Hematopoietic multipotent progenitor cell treated with erythropoietin and hydrocortisone succinate and interleukin-3 and kit ligand, for 8 days (in vitro differentiated cells): ENCODE measurements at regions not wholly inside any gene's neighbourhood (a gene's known extent, or its start where the extent isn't known, plus 50 kb on each side); places are given as distances from the start of the nearest gene placed in this dataset.
"Not testable (repeated sequence)": the region's sequence is repeated elsewhere in the genome, so short reads cannot be mapped to it uniquely, and the experiment has no call there.

Experiments
- DNase-seq: peaks from one replicate; pipeline ENCODE4 v3.0.0-alpha.2; 2015

DNA sequence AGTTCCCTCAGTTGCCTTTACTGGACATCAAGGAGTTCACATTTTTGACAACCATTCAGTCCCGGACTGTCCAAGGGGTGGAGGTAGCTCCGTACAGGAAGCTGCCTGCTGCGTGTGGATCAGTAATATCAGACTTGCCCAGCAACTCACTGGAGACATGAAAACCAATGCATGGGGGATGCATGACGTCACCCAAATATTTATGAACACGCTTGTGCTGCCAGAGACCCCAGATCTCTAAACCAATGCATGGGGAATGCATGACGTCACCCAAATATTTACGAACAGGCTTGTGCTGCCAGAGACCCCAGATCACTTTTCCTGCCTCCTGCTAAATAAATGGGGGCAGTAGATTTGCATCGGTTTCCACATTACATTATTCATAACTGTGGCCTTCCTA, 2137.4 kb upstream of the DEFB115 start:
- not testable (repeated sequence) for DNase-seq

DNA sequence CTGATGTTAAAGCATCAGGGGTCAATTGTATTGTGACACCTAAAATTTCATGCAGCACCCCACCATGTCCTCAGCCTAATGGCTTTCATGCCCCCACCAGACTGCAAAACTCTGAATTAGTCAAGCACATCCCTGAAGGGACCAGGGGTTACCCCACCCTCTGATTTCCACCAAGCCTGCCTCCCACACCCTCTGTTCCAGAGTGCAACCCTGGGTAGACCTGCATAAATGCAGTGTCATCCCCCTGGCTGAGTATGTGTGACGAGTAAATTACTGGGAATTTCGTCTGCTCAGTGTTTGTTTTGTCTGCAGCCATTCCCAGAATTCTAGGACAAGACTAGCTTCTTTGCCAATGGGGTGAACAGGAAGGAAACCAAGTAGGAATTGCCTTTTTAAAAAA, 2136.9 kb upstream of the DEFB115 start:
- not testable (repeated sequence) for DNase-seq

DNA sequence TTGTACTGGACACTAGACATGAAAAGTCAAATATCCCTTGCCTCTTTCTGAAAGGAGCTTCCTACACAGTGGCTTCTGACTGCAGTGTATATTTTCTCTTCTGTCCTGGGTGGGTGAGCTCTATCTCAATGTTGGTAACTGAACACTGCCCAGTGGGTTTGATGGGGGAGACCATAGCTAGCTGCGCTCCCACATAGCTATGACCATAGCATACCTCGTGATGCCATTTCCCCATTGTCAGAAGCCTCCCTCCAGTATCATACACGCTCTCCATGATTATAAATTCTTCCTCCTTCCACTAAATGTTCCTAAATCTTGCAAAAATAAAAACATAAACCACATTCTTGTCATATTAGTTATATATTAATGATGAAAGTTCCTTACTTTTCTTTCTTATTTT, 2134.7 kb upstream of the DEFB115 start:
- not testable (repeated sequence) for DNase-seq

DNA sequence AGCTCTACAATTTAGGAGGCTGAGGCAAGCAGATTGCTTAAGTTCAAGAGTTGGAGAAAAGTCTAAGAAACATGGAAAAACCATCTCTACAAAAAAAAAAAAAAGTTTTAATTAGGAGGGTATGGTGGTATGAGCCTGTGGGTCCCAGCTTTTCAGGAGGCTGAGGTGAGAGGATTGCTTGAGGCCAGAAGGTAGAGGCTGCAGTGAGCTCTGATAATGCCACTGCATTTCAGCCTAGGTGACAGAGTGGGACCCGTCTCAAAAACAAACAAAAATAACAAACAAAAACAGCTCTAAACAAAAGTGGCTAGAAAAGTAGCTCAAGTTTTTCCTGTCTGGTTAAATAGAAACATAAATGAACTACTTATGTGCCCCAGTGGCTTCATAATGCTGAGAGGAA, 2133.6 kb upstream of the DEFB115 start:
- DNase-seq: no peak
